B cell (primary cell): ENCODE measurements at regions not wholly inside any gene's neighbourhood (a gene's known extent, or its start where the extent isn't known, plus 50 kb on each side); places are given as distances from the start of the nearest gene placed in this dataset.

Experiments used
- ATAC-seq: fragments of 200-7000 bp; cut with Tn5 transposase; one replicate; pipeline ENCODE4 v1.10.0; 2021; ENCODE audit warnings: low read depth, mild to moderate bottlenecking, moderate number of reproducible peaks, moderate library complexity
- CTCF ChIA-PET: fragments of 350-600 bp; sonication (Branson Sonifier 250); formaldehyde crosslinking; loops from one replicate; lab custom pipeline; 2021; ENCODE audit warnings: antibody characterized with exemption, inconsistent platforms; lab: Charles Lee
- POLR2A ChIA-PET: fragments of 350-600 bp; sonication (Branson Sonifier 250); formaldehyde crosslinking; loops from one replicate; lab custom pipeline; 2021; ENCODE audit warnings: antibody characterized with exemption; lab: Charles Lee
- DNase-seq: peaks from one replicate; pipeline ENCODE4 v3.0.0; 2013
- H2AFZ ChIP-seq: 2 replicates; pipeline ENCODE4 v1.6.1; 2012; ENCODE audit warnings: mild to moderate bottlenecking, low read depth, low read length; ENCODE audit not compliant: insufficient read depth, poor library complexity, severe bottlenecking
- H3K27ac ChIP-seq, 2 donors: 1 replicate in 1 of 2; 2 replicates in 1 of 2; pipeline ENCODE4 v1.5.1; 2012 to 2013; ENCODE audit warnings: low read length in 2 of 2, mild to moderate bottlenecking in 2 of 2, moderate library complexity in 1 of 2
- H3K27me3 ChIP-seq, 4 experiments: fragments of 200-600 bp in 1 of 4; sonication (generic) in 1 of 4; replicated peaks in 1 of 4; 1 replicate in 2 of 4; 2 replicates in 2 of 4; pipeline versions ENCODE4 v1.6.1 to v1.7.0; 2013 to 2016; ENCODE audit warnings: low read length in 3 of 4, mild to moderate bottlenecking in 2 of 4, mixed read lengths in 1 of 4, moderate library complexity in 1 of 4; ENCODE audit not compliant: insufficient read depth in 4 of 4, control insufficient read depth in 3 of 4; ENCODE audit errors: control extremely low read depth in 1 of 4
- H3K36me3 ChIP-seq, 2 experiments: replicated peaks in 1 of 2; 1 replicate in 1 of 2; 2 replicates in 1 of 2; pipeline versions ENCODE4 v1.6.1 to v1.7.1; 2013; ENCODE audit warnings: low read length in 1 of 2; ENCODE audit not compliant: insufficient read depth in 2 of 2, control insufficient read depth in 1 of 2; ENCODE audit errors: control extremely low read depth in 1 of 2, extremely low read depth in 1 of 2
- H3K4me1 ChIP-seq, 2 donors: fragments of 200-600 bp in 1 of 2; sonication (generic) in 1 of 2; 1 replicate in 1 of 2; 2 replicates in 1 of 2; pipeline versions ENCODE4 v1.5.1 to v1.6.1; 2013 to 2017; ENCODE audit warnings: low read length in 2 of 2; ENCODE audit not compliant: control insufficient read depth in 2 of 2, insufficient read depth in 2 of 2
- H3K4me2 ChIP-seq: replicated peaks from 2 replicates; pipeline ENCODE3; 2012; ENCODE audit warnings: mild to moderate bottlenecking, low read depth, low read length; ENCODE audit not compliant: poor library complexity, severe bottlenecking
- H3K4me3 ChIP-seq, 5 experiments: fragments of 200-600 bp in 1 of 5; sonication (generic) in 1 of 5; 1 replicate in 3 of 5; 2 replicates in 2 of 5; pipeline versions ENCODE4 v1.5.1 to v1.7.0; 2011 to 2016; ENCODE audit warnings: low read length in 4 of 5, mild to moderate bottlenecking in 4 of 5, low read depth in 2 of 5, control low read depth in 1 of 5, moderate library complexity in 1 of 5; ENCODE audit not compliant: insufficient read depth in 1 of 5; ENCODE audit errors: control extremely low read depth in 1 of 5, extremely low read depth in 1 of 5
- H3K79me2 ChIP-seq: fragments of 200-600 bp; sonication (generic); one replicate; pipeline ENCODE4 v1.6.0; 2016; ENCODE audit warnings: low read length; ENCODE audit not compliant: control insufficient read depth, insufficient read depth
- H3K9ac ChIP-seq: fragments of 200-600 bp; sonication (generic); 2 replicates; pipeline ENCODE4 v1.6.1; 2017; ENCODE audit warnings: mild to moderate bottlenecking, low read length, moderate library complexity
- H3K9me3 ChIP-seq, 3 donors: one replicate each; pipeline versions ENCODE4 v1.6.1 to v1.7.1; 2013; ENCODE audit warnings: low read length in 2 of 3; ENCODE audit not compliant: control insufficient read depth in 2 of 3, insufficient read depth in 1 of 3; ENCODE audit errors: control extremely low read depth in 1 of 3
- H4K20me1 ChIP-seq: 2 replicates; pipeline ENCODE4 v1.6.0; 2012; ENCODE audit warnings: mild to moderate bottlenecking, low read length; ENCODE audit not compliant: insufficient read depth, control insufficient read depth, poor library complexity, severe bottlenecking
- H3K27ac Mint-ChIP-seq: one replicate; pipeline ENCODE4 v1.8.0; 2021; ENCODE audit warnings: mixed read lengths
- H3K27me3 Mint-ChIP-seq: one replicate; pipeline ENCODE4 v1.8.0; 2021; ENCODE audit warnings: mixed read lengths
- H3K4me1 Mint-ChIP-seq: one replicate; pipeline ENCODE4 v1.8.0; 2021; ENCODE audit warnings: mixed read lengths
- H3K4me3 Mint-ChIP-seq: one replicate; pipeline ENCODE4 v1.8.0; 2021; ENCODE audit warnings: mixed read lengths
- H3K9me3 Mint-ChIP-seq: one replicate; pipeline ENCODE4 v1.8.0; 2022; ENCODE audit warnings: mixed read lengths; ENCODE audit not compliant: insufficient read depth
- EZH2 ChIP-seq: IDR thresholded peaks from 2 replicates; pipeline ENCODE4 v1.6.1; 2012; ENCODE audit warnings: borderline replicate concordance, low read depth, mild to moderate bottlenecking, moderate library complexity, low read length; ENCODE audit not compliant: insufficient read depth, poor library complexity, severe bottlenecking
- WGBS: methylation state at CpG from one replicate; pipeline ENCODE4 v1.1.5; 2013; ENCODE audit warnings: missing lambda C conversion rate; ENCODE audit not compliant: insufficient coverage; 5-methylcytosine and 5-hydroxymethylcytosine counted together
- intact Hi-C: fragments of 100-400 bp; cut with micrococcal nuclease; formaldehyde crosslinking; loops from one replicate; pipeline ENCODE4 v1.10.0; 2022
- TF ChIP-seq, protein P1 (sequence below): fragments of 200-600 bp; IDR thresholded peaks from one replicate; pipeline ENCODE4 v1.8.0; 2022; ENCODE audit warnings: antibody characterized with exemption, mild to moderate bottlenecking

DNA sequence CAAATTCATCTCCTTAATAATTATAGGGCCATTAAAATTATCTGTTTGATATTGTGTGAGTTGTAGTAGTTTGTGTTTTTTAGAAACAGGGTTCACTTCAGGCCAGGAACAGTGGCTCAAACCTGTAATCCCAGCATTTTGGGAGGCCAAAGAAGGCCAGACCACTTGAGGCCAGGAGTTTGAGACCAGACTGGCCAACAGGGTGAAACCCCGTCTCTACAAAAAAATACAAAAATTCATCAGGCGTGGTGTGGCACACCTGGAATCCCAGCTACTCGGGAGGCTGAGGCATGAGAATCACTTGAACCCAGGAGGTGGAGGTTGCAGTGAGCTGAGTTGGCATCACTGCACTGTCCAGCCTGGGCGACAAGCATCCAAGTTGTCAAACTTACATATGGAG is 57.0 kb downstream of the IARS1 start:
- Mint-ChIP-seq H3K4me3 (no peak overlapping the region), H3K4me1 (no peaks in the 10 kb centered on the region), H3K27me3 (no peaks in the 10 kb centered on the region), H3K27ac (no peak overlapping the region), H3K9me3 (no peaks in the 10 kb centered on the region)
- WGBS = 92% methylated on average over 2 of the region's 4 CpGs
- Histone ChIP-seq H3K9me3 (no peaks in the 10 kb centered on the region), H3K27ac (no peak overlapping the region), H3K4me3 (no peak overlapping the region), H3K36me3 (peaks cover 2 to 60% of the 10 kb centered on the region in 2 experiments), H3K4me2 (no peak overlapping the region), H4K20me1 (no peaks in the 10 kb centered on the region), H3K79me2 (no peaks in the 10 kb centered on the region), H3K4me1 (no peaks in the 10 kb centered on the region), H3K27me3 (no peaks in the 10 kb centered on the region), H3K9ac (no peak overlapping the region), H2AFZ (no peak overlapping the region)
- intact Hi-C loops = no loop called here
- DNase-seq (no peak), ATAC-seq (no peak)
- TF ChIP-seq, protein P1, sequence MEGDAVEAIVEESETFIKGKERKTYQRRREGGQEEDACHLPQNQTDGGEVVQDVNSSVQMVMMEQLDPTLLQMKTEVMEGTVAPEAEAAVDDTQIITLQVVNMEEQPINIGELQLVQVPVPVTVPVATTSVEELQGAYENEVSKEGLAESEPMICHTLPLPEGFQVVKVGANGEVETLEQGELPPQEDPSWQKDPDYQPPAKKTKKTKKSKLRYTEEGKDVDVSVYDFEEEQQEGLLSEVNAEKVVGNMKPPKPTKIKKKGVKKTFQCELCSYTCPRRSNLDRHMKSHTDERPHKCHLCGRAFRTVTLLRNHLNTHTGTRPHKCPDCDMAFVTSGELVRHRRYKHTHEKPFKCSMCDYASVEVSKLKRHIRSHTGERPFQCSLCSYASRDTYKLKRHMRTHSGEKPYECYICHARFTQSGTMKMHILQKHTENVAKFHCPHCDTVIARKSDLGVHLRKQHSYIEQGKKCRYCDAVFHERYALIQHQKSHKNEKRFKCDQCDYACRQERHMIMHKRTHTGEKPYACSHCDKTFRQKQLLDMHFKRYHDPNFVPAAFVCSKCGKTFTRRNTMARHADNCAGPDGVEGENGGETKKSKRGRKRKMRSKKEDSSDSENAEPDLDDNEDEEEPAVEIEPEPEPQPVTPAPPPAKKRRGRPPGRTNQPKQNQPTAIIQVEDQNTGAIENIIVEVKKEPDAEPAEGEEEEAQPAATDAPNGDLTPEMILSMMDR = no peak
- TF ChIP-seq EZH2 = no peak
- CTCF ChIA-PET = no interaction called here
- POLR2A ChIA-PET = no interaction called here

DNA sequence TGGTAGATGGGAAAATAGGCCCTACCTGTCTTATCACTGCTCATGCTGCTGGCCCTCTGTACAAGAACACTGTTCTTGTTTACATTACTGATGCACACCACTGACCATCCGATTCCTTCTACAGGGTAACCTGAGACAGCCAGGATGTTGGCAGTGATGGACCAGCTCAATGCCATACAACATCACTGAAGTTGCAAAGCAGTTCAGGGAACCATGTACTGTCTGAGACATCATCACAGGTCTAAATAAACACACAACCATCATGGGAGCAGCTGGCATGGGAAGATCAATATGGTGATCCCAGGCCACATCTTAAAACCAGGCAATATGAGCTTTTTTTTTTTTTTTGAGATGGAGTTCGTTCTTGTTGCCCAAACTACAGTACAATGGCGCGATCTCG is 59.0 kb downstream of the IARS1 start:
- Histone ChIP-seq H3K36me3 (peaks cover 5 to 47% of the 10 kb centered on the region in 2 experiments), H3K4me2 (no peak overlapping the region), H3K4me3 (no peak overlapping the region), H3K79me2 (no peaks in the 10 kb centered on the region), H3K9ac (no peak overlapping the region), H3K27ac (no peak overlapping the region), H3K27me3 (no peaks in the 10 kb centered on the region), H3K4me1 (no peaks in the 10 kb centered on the region), H3K9me3 (no peaks in the 10 kb centered on the region), H2AFZ (no peak overlapping the region), H4K20me1 (no peaks in the 10 kb centered on the region)
- no peak for DNase-seq
- ChIA-PET POLR2A (no interaction called here), CTCF (interaction anchor here (0.6 kb wide), 1 partner anchor 97 kb away, joined by 4 read pairs; no protein-coding TSS in a partner anchor)
- H3K27ac Mint-ChIP-seq = no peak overlapping the region
- no peaks in the 10 kb centered on the region for H3K27me3 Mint-ChIP-seq
- no peaks in the 10 kb centered on the region for H3K4me1 Mint-ChIP-seq
- 96% methylated on average over 4 of the region's 5 CpGs for WGBS
- intact Hi-C loops = no loop called here
- H3K4me3 Mint-ChIP-seq = no peak overlapping the region
- TF ChIP-seq, protein P1 = no peak
- no peak for TF ChIP-seq EZH2
- no peaks in the 10 kb centered on the region for H3K9me3 Mint-ChIP-seq
- ATAC-seq = no peak
